Upper lobe of right lung (tissue), 1 donor: ENCODE measurements at regions not wholly inside any gene's neighbourhood (a gene's known extent, or its start where the extent isn't known, plus 50 kb on each side); places are given as distances from the start of the nearest gene placed in this dataset.
A peak's percentile ranks its signal among the peaks of the same experiment; 100 is the strongest.

Experiments used
- ATAC-seq: fragments of 200-7000 bp; cut with Tn5 transposase; one replicate; pipeline ENCODE4 v1.9.1; 2020; ENCODE audit warnings: mild to moderate bottlenecking, moderate library complexity
- DNase-seq: peaks from one replicate; pipeline ENCODE4 v3.0.0-alpha.2; 2020
- H3K27ac ChIP-seq: fragments of 200-600 bp; one replicate; pipeline ENCODE4 v1.8.0; 2022
- H3K27me3 ChIP-seq: fragments of 200-600 bp; one replicate; pipeline ENCODE4 v1.8.0; 2022; ENCODE audit warnings: mild to moderate bottlenecking
- H3K36me3 ChIP-seq: fragments of 200-600 bp; one replicate; pipeline ENCODE4 v1.8.0; 2022
- H3K4me1 ChIP-seq: fragments of 200-600 bp; one replicate; pipeline ENCODE4 v1.8.0; 2022
- H3K4me3 ChIP-seq: fragments of 200-600 bp; one replicate; pipeline ENCODE4 v1.8.0; 2022; ENCODE audit warnings: mild to moderate bottlenecking
- H3K9me3 ChIP-seq: fragments of 200-600 bp; one replicate; pipeline ENCODE4 v1.8.0; 2022
- CTCF ChIP-seq: fragments of 200-600 bp; IDR thresholded peaks from one replicate; pipeline ENCODE4 v1.8.0; 2022; ENCODE audit warnings: antibody characterized with exemption
- intact Hi-C: fragments of 100-400 bp; cut with DNase I; formaldehyde crosslinking; loops from one replicate; pipeline ENCODE4 v1.11.0; 2022
- donor health status: DM: no; HTN: yes; CAD: no; lungs with severe emphysema.

DNA sequence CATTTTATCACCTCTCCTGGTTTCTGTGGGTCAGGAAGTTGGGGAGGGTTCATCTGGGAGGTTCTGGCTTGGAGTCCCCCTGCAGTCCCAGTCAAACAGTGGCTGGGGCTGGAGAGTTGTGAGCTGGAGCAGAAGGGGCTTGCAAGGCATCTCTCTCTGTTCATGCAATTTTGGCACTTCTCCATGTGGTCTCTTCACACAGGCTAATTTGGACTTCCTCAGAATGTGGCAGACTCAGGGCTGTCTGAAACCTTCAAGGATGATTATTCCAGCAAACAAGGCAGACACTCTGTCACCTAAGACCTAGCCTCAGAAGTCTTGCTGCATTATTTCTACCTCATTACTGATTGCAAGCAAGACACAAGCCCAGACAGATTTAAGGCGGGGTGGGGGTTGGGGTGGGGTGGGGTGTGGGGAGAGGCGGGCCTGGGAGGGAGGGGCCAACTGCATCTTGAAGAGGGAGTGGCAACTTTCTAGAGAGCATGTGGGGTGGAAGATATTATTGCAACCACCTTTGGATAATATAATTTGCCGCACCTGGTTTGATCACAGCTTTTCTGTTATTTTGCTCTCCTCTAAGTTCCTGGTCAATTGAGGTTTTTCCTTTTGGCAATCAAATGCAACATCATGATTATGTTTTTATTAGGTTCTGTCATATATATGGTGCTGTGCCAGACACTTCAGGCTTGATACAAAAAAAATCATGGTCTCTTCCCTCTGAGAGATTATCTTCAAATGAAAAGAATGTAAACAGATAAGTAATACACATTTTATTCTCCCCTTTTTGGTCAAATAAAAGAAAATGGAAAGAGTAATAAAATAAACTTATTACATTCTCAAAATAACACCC lies 799.5 kb downstream of the RPA4 start:
- ATAC-seq = no peak
- Histone ChIP-seq H3K27ac (no peak overlapping the region), H3K9me3 (no peaks in the 10 kb centered on the region), H3K27me3 (no peaks in the 10 kb centered on the region), H3K4me3 (no peak overlapping the region), H3K4me1 (no peaks in the 10 kb centered on the region), H3K36me3 (no peaks in the 10 kb centered on the region)
- intact Hi-C loops = no loop called here
- DNase-seq = no peak
- TF ChIP-seq CTCF = no peak

DNA sequence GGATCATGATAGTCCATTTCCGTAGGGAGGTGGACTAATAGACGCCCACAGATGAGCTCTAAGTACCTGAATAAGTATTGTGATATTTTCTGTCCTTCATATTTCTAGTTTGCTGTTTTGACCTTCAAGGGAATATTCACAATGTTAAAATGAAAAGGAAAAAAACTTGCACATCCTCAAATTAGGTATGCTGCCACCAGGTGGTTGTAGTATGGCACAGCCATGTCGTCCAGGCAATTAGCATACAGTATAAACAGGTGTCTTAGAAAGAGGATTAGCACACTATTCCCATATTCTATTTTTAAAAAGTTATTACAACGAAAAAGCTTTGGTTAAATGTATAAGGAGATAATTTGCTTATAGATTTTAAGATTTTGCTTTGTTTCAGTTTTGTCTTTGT lies 802.0 kb downstream of the RPA4 start:
- Histone ChIP-seq H3K36me3 (no peaks in the 10 kb centered on the region), H3K27ac (no peak overlapping the region), H3K4me3 (no peak overlapping the region), H3K4me1 (no peaks in the 10 kb centered on the region), H3K27me3 (no peaks in the 10 kb centered on the region), H3K9me3 (no peaks in the 10 kb centered on the region)
- peak; percentile 46 for TF ChIP-seq CTCF
- DNase-seq = no peak
- intact Hi-C loops = no loop called here
- ATAC-seq = no peak

- no peak overlapping the region for H3K4me3 ChIP-seq
- no peak overlapping the region for H3K27ac ChIP-seq
- intact Hi-C loops = no loop called here
- ATAC-seq (no peak), DNase-seq (no peak)
- no peaks in the 10 kb centered on the region for H3K9me3 ChIP-seq
- no peaks in the 10 kb centered on the region for H3K36me3 ChIP-seq
- no peak for TF ChIP-seq CTCF
- H3K4me1 ChIP-seq = no peaks in the 10 kb centered on the region
- no peaks in the 10 kb centered on the region for H3K27me3 ChIP-seq
Measured at GRCh38 chrX:97691901-97692455, 808.3 kb downstream of the RPA4 start.

GRCh38 chrX:97692575-97692974 lies 808.9 kb downstream of the RPA4 start:
- intact Hi-C loops = no loop called here
- no peak overlapping the region for H3K27ac ChIP-seq
- ATAC-seq (no peak), DNase-seq (no peak)
- no peak for TF ChIP-seq CTCF
- H3K4me1 ChIP-seq = no peaks in the 10 kb centered on the region
- H3K4me3 ChIP-seq = no peak overlapping the region
- H3K36me3 ChIP-seq = no peaks in the 10 kb centered on the region
- no peaks in the 10 kb centered on the region for H3K27me3 ChIP-seq
- H3K9me3 ChIP-seq = no peaks in the 10 kb centered on the region

GRCh38 chrX:97700547-97700946 lies 816.8 kb downstream of the RPA4 start:
- ATAC-seq (no peak), DNase-seq (no peak)
- no peak for TF ChIP-seq CTCF
- Histone ChIP-seq H3K4me3 (no peak overlapping the region), H3K9me3 (no peaks in the 10 kb centered on the region), H3K27ac (no peak overlapping the region), H3K27me3 (no peaks in the 10 kb centered on the region), H3K4me1 (no peaks in the 10 kb centered on the region), H3K36me3 (no peaks in the 10 kb centered on the region)
- intact Hi-C loops = no loop called here
